GM21381 (cell line): ENCODE measurements at regions not wholly inside any gene's neighbourhood (a gene's known extent, or its start where the extent isn't known, plus 50 kb on each side); places are given as distances from the start of the nearest gene placed in this dataset.
"Not testable (repeated sequence)": the region's sequence is repeated elsewhere in the genome, so short reads cannot be mapped to it uniquely, and the experiment has no call there.

Experiments used
- ATAC-seq: cut with Tn5 transposase; IDR thresholded peaks from one replicate; pipeline ENCODE4 v1.9.1; 2021; ENCODE audit warnings: mild to moderate bottlenecking, moderate library complexity; ENCODE audit not compliant: unreplicated experiment

GRCh38 chr16:62794724-62795123 is 758.5 kb upstream of the CDH8 start:
- ATAC-seq: no peak

DNA sequence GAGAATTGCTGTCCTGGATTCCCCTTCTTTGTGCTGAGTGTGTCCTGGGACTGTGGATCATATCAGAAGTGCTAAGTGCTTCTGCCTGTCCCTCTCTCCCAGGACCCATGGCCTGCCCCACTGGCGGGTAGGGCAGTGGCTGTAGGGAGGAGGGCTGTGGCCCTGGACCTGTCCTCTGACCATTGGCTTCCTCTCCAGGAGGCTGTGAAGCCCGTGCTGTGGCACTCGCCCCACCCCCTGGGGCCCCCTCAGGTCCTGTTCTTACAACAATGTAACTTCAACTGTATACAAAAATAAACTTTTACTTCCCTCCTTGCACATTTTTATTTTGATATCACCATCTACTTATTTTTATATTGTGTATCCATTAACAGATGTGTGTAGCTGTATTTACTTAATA is 743.8 kb upstream of the CDH8 start:
- not testable (repeated sequence) for ATAC-seq

- ATAC-seq: no peak
Measured at GRCh38 chr16:62764572-62764971, 728.3 kb upstream of the CDH8 start.

DNA sequence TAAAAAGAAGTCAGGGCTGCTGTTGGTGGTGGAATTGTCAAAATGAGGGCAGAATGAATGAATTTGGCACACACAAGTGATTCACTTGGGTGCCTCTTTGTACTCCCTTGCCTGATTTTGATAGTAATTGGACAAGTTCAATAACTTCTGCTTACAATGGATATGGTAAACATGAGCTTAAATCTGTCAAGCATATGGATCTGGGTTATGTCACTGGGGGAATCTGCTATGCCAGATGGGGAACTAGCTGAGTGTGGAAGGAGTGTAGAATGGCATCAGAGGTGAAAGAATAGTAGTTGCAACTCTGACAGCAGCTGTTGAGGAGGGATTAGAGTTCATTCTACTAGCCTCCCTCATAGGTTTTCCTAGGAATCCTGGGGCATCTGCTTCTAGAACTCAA is 724.2 kb upstream of the CDH8 start:
- ATAC-seq: no peak

DNA sequence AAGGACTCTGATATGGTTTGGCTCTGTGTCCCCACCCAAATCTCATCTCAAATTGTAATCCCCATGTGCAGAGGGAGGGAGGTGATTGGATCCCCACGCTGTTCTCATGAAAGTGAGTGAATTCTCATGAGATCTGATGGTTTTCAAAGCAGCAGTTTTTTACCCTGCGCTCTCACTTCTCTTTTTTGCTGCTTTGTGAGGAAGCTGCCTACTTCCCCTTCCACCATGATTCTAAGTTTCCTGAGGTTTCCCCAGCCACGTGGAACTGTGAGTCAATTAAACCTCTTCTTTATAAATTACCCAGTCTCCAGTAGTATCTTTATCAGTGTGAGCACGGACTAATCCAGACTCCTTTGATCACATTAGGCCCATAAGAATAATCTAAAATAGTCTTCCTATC is 719.7 kb upstream of the CDH8 start:
- ATAC-seq: no peak

- ATAC-seq: no peak
Measured at GRCh38 chr16:62752854-62753253, 716.6 kb upstream of the CDH8 start.

GRCh38 chr16:62751218-62751617 is 715.0 kb upstream of the CDH8 start:
- no peak for ATAC-seq

DNA sequence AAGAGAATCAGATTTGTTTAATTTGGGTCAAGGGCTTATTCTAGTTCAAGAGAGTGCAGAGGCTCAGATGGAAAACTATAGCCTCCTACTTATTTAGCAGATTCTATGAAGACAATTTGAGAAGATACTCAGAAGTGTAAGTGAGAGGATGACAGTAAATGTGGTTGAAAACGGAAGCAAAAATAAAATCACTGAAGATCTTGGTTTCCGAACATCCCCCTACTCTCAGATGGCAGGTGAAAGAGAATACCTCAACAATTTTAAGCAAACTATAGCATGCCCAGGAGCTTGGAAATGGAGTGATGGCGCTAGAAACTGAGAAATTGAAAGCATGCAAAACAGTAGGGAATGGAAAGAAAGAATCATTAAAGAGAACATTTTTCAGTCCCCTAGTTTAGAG is 705.5 kb upstream of the CDH8 start:
- no peak for ATAC-seq

GRCh38 chr16:62738666-62739460 is 702.6 kb upstream of the CDH8 start:
- ATAC-seq: no peak

- no peak for ATAC-seq
Measured at GRCh38 chr16:62732092-62732491, 695.9 kb upstream of the CDH8 start.

DNA sequence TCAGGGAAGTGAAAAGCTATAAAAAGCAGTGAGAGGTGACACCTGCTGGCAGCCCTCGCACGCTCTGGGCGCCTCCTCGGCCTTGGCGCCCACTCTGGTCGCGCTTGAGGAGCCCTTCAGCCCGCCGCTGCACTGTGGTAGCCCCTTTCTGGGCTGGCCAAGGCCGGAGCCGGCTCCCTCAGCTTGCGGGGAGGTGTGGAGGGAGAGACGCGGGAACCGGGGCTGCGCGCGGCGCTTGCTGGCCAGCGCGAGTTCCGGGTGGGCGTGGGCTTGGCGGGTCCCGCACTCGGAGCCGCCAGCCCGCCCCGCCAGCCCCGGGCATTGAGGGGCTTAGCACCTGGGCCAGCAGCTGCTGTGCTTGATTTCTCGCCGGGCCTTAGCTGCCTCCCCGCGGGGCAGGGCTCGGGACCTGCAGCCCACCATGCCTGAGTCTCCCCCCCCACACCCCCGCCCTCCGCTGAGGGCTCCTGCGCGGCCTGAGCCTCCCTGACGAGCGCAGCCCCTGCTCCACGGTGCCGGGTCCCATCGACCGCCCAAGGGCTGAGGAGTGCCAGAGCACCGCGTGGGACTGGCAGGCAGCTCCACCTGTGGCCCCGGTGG is 688.5 kb upstream of the CDH8 start:
- not testable (repeated sequence) for ATAC-seq

GRCh38 chr16:62720651-62721050 is 684.4 kb upstream of the CDH8 start:
- ATAC-seq: no peak

DNA sequence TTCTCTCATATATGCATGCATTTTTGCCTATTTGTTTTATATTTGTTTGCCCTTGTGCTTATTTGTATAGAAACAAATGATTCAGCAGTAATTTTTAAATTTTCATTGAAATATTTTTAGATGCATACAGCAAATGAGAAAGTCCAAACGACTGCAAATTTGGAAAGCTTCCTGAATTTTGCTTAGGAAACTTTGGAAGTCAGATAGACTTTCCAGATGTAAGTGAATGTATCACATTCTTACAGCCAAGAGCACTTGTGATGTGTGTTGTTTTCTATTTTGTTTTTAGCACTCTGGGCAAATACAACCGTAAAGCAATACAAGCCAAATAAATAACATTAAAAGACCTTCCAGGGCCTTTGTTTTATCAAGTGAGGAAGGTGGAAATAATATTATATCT is 680.8 kb upstream of the CDH8 start:
- ATAC-seq: no peak

- ATAC-seq: no peak
Measured at GRCh38 chr16:62715701-62716100, 679.5 kb upstream of the CDH8 start.

GRCh38 chr16:62712566-62712965 is 676.3 kb upstream of the CDH8 start:
- ATAC-seq: no peak

GRCh38 chr16:62711797-62712196 is 675.6 kb upstream of the CDH8 start:
- no peak for ATAC-seq

DNA sequence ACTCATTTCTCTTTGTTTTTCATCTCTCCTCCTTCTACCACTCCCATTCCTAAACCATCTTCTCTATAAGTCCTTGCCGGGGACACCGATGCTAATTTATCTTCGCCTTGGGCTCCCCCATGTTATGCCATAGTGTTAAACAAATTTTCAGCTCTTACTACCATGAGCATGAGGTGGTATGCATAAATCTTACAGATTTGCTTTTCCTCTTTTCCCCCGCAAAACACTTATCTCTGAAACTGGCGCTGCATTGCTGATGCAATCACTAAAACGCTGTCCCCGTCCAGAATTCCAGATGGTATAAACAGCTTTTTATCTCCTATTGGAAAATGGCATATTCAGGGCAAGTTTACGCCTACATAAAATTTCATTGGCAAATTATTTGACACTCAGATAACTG is 673.6 kb upstream of the CDH8 start:
- ATAC-seq: no peak

GRCh38 chr16:62701426-62701825 is 665.2 kb upstream of the CDH8 start:
- no peak for ATAC-seq

- no peak for ATAC-seq
Measured at GRCh38 chr16:62700426-62701294, 664.4 kb upstream of the CDH8 start.

GRCh38 chr16:62692685-62693084 is 656.4 kb upstream of the CDH8 start:
- no peak for ATAC-seq

- ATAC-seq: no peak
Measured at GRCh38 chr16:62681819-62682218, 645.6 kb upstream of the CDH8 start.

DNA sequence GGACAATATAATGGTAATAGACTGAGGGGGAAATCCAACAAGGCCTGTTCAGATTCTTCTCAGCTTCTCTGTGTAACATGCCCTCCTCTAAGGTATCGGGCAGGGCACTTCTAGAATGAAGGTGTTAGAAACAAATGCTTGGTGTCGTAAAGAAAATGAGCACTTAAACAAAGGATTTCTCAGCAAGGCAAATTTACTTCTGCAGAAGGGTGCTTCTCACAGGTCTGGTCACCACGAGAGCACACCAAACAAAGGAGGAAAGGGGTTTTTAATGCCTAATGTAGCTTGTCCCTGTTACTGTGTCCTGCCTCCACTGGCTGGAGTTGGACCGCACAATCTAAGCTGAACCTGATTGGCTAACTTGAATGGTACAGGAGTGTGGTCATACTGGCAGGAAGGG is 642.6 kb upstream of the CDH8 start:
- ATAC-seq: no peak
